Lung (tissue), 11 donors: ENCODE measurements at regions not wholly inside any gene's neighbourhood (a gene's known extent, or its start where the extent isn't known, plus 50 kb on each side); places are given as distances from the start of the nearest gene placed in this dataset.

Experiments
- ATAC-seq: fragments of 200-7000 bp; cut with Tn5 transposase; one replicate; pipeline ENCODE4 v1.9.1; 2020; ENCODE audit warnings: moderate number of reproducible peaks; ENCODE audit not compliant: insufficient read depth, low FRiP score
- DNase-seq, 3 donors: peaks; one replicate each; pipeline ENCODE4 v3.0.0-alpha.2; 2013 to 2017
- H3K27ac ChIP-seq, 2 donors: one replicate each; pipeline ENCODE4 v1.5.1; 2013; ENCODE audit warnings: mild to moderate bottlenecking in 2 of 2, moderate library complexity in 2 of 2, control low read depth in 1 of 2, inconsistent platforms in 1 of 2, low read depth in 1 of 2, low read length in 1 of 2
- H3K27me3 ChIP-seq, 3 donors: one replicate each; pipeline ENCODE4 v1.5.1; 2013; ENCODE audit warnings: low read length in 2 of 3; ENCODE audit not compliant: control insufficient read depth in 3 of 3, insufficient read depth in 3 of 3
- H3K36me3 ChIP-seq, 4 donors: one replicate each; pipeline ENCODE4 v1.5.1; 2013; ENCODE audit warnings: low read length in 4 of 4, mild to moderate bottlenecking in 1 of 4, moderate library complexity in 1 of 4; ENCODE audit not compliant: control insufficient read depth in 4 of 4, insufficient read depth in 4 of 4
- H3K4me1 ChIP-seq, 5 donors: one replicate each; pipeline ENCODE4 v1.5.1; 2013; ENCODE audit warnings: low read length in 5 of 5, mild to moderate bottlenecking in 2 of 5, moderate library complexity in 1 of 5; ENCODE audit not compliant: control insufficient read depth in 5 of 5, insufficient read depth in 5 of 5
- H3K4me3 ChIP-seq: one replicate; pipeline ENCODE4 v1.5.1; 2013; ENCODE audit warnings: mild to moderate bottlenecking, control low read depth, moderate library complexity
- H3K9ac ChIP-seq, 2 donors: one replicate each; pipeline ENCODE4 v1.5.1; 2013; ENCODE audit warnings: low read length in 2 of 2, control low read depth in 1 of 2; ENCODE audit not compliant: insufficient read depth in 1 of 2
- H3K9me3 ChIP-seq, 4 donors: one replicate each; pipeline ENCODE4 v1.5.1; 2013; ENCODE audit warnings: low read length in 3 of 4, mild to moderate bottlenecking in 1 of 4, moderate library complexity in 1 of 4; ENCODE audit not compliant: control insufficient read depth in 4 of 4, insufficient read depth in 3 of 4
- WGBS, 2 donors: extraction: QIAGEN DNeasy Blood & Tissue Kit; methylation state at CpG; one replicate each; pipeline ENCODE4 v1.1.7; 2013; 5-methylcytosine and 5-hydroxymethylcytosine counted together
- TF ChIP-seq, protein P1 (sequence below): IDR thresholded peaks from 2 replicates; pipeline ENCODE4 v1.5.1; 2012; ENCODE audit warnings: mild to moderate bottlenecking; ENCODE audit errors: control extremely low read depth, extremely low read depth
- donor health status: control.
- donor health status: control.
- donor health status: Bipolar disorder and iron deficiency.
- donor health status: healthy.
- donor health status: DM: yes; HTN: yes; CAD: no.

DNA sequence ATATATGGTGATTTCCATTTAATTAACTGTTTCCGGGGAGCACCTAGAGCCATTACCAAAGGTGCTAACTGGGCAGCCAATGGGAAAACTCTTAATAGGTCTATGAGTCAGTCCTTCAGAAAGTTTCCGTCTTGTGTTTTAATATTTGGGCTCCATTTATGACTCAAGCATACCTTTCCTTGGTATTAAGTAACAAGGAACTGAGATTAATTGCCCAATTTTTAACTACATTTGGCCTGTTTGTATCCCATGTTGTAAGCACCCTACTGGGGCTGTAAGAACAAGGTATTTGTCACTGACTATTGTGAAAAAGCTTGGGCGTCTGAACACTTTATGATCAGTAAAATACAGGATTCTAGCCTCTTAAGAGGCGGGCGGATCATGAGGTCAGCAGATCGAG lies 62.8 kb upstream of the FOXN3 start:
- DNase-seq: no peak
- H3K9me3 ChIP-seq: no peaks in the 10 kb centered on the region
- H3K4me3 ChIP-seq: no peak overlapping the region
- 54 to 80% methylated on average over 6 of the region's 6 CpGs for WGBS, 2 donors
- no peaks in the 10 kb centered on the region for H3K36me3 ChIP-seq
- H3K9ac ChIP-seq: no peak overlapping the region
- H3K27ac ChIP-seq: no peak overlapping the region
- H3K27me3 ChIP-seq: no peaks in the 10 kb centered on the region
- peaks cover 0 to 4% (median 0%) of the 10 kb centered on the region in 5 donors for H3K4me1 ChIP-seq
- TF ChIP-seq, protein P1, sequence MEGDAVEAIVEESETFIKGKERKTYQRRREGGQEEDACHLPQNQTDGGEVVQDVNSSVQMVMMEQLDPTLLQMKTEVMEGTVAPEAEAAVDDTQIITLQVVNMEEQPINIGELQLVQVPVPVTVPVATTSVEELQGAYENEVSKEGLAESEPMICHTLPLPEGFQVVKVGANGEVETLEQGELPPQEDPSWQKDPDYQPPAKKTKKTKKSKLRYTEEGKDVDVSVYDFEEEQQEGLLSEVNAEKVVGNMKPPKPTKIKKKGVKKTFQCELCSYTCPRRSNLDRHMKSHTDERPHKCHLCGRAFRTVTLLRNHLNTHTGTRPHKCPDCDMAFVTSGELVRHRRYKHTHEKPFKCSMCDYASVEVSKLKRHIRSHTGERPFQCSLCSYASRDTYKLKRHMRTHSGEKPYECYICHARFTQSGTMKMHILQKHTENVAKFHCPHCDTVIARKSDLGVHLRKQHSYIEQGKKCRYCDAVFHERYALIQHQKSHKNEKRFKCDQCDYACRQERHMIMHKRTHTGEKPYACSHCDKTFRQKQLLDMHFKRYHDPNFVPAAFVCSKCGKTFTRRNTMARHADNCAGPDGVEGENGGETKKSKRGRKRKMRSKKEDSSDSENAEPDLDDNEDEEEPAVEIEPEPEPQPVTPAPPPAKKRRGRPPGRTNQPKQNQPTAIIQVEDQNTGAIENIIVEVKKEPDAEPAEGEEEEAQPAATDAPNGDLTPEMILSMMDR: no peak
- ATAC-seq: no peak

DNA sequence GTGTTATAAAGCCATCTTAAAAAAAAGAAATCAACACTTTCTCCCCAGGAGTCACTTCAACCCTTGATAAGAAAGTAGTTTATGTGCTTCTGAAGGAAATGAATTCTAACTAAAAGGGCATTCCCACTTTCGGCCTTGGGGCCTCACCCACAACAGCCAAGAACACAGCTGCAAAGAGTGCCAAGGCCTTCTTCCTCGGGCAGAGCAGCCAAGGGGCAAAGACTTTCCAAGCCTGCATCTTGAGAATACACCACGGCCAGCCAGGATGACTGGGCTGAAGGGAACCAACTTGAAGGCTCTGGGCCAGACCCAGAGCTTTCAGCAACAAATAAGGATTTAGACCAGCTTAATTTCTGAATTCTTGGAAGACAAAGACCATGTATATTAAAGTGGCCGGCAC lies 60.4 kb upstream of the FOXN3 start:
- no peak for DNase-seq
- Histone ChIP-seq H3K27ac (no peak overlapping the region), H3K27me3 (no peaks in the 10 kb centered on the region), H3K9me3 (no peaks in the 10 kb centered on the region), H3K9ac (no peak overlapping the region), H3K4me1 (peaks cover 0 to 4% (median 0%) of the 10 kb centered on the region in 5 donors), H3K4me3 (no peak overlapping the region), H3K36me3 (no peaks in the 10 kb centered on the region)
- no peak for ATAC-seq
- 87 to 92% methylated on average over 4 of the region's 4 CpGs for WGBS, 2 donors
- TF ChIP-seq, protein P1: no peak

DNA sequence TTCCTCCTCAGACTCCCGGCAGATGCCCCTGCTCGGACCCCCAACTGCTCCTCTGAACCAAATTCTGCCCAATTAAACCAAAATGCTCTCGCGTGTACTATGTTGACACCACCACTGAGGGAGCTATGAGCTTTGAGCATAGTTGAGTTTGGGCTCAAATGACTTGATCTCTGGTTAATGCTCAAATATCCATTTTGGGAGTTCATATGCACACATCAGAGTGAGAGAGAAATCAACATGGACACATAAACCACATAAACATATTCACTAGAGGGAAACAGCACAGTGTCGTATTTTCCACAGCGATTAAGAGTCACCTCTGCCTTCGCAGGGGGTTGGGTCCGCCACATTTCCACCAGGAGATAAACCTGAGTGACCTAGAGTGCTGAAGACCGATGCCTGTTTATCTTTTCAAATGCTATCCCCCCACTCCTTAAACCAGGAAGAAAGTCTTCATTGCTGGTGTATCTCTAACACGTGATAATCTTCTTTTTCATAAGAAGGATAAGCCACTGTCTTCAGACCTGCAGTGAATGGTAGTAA lies 59.4 kb upstream of the FOXN3 start:
- TF ChIP-seq, protein P1: no peak
- Histone ChIP-seq H3K4me1 (peaks cover 0 to 5% (median 0%) of the 10 kb centered on the region in 5 donors), H3K9ac (no peak overlapping the region), H3K9me3 (no peaks in the 10 kb centered on the region), H3K27me3 (no peaks in the 10 kb centered on the region), H3K27ac (no peak overlapping the region), H3K4me3 (no peak overlapping the region), H3K36me3 (no peaks in the 10 kb centered on the region)
- ATAC-seq (no peak), DNase-seq (no peak)
- WGBS, 2 donors: 94 to 97% methylated on average over 10 of the region's 10 CpGs

DNA sequence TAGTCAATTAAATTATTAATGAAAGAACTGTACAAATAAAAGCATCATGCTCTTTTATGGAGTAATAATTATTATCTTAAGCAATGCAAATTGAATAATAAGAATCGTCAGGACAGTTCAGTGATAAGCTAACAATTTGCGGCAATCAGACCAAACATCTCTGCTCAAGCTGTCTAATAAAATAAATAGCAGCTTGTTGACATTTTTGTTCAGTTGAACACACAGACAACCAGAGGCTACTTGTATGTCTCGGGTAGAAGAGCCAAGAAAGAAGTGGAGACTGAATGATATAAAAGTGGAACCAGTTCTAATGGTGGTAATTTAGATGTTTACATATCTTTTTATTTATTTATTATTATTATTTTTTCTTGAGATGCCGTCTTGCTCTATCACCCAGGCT lies 57.4 kb upstream of the FOXN3 start:
- Histone ChIP-seq H3K27ac (no peak overlapping the region), H3K4me1 (peaks cover 0 to 8% (median 0%) of the 10 kb centered on the region in 5 donors), H3K9ac (no peak overlapping the region), H3K9me3 (no peaks in the 10 kb centered on the region), H3K27me3 (no peaks in the 10 kb centered on the region), H3K4me3 (no peak overlapping the region), H3K36me3 (no peaks in the 10 kb centered on the region)
- TF ChIP-seq, protein P1: no peak
- DNase-seq (no peak), ATAC-seq (no peak)
- WGBS, 2 donors: 85 to 88% methylated on average over 4 of the region's 4 CpGs
